HG02678 (cell line): ENCODE measurements at regions not wholly inside any gene's neighbourhood (a gene's known extent, or its start where the extent isn't known, plus 50 kb on each side); places are given as distances from the start of the nearest gene placed in this dataset.
"Not testable (repeated sequence)": the region's sequence is repeated elsewhere in the genome, so short reads cannot be mapped to it uniquely, and the experiment has no call there.

ENCODE experiments used
- ATAC-seq: cut with Tn5 transposase; IDR thresholded peaks from one replicate; pipeline ENCODE4 v1.9.1; 2021; ENCODE audit warnings: mild to moderate bottlenecking, moderate library complexity; ENCODE audit not compliant: unreplicated experiment

DNA sequence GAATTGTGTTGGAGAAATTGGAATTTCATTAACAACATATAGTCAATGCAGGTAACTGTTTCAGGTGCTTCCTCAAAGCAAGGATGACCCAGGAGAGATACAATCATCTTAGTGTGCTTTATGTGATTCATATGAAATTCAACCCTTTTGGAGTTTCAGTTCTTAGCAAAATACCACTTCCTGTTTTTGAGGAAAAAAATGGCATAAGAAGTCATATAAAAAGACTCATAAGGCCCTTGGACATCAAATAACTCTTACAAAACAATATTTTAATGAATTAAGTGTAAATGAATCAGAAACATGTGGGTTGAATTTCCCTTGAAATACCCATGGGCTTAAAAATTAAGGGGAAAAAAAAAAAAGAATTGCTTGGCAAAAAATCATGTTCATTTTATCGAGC is 926.6 kb downstream of the LTN1 start:
- no peak for ATAC-seq

DNA sequence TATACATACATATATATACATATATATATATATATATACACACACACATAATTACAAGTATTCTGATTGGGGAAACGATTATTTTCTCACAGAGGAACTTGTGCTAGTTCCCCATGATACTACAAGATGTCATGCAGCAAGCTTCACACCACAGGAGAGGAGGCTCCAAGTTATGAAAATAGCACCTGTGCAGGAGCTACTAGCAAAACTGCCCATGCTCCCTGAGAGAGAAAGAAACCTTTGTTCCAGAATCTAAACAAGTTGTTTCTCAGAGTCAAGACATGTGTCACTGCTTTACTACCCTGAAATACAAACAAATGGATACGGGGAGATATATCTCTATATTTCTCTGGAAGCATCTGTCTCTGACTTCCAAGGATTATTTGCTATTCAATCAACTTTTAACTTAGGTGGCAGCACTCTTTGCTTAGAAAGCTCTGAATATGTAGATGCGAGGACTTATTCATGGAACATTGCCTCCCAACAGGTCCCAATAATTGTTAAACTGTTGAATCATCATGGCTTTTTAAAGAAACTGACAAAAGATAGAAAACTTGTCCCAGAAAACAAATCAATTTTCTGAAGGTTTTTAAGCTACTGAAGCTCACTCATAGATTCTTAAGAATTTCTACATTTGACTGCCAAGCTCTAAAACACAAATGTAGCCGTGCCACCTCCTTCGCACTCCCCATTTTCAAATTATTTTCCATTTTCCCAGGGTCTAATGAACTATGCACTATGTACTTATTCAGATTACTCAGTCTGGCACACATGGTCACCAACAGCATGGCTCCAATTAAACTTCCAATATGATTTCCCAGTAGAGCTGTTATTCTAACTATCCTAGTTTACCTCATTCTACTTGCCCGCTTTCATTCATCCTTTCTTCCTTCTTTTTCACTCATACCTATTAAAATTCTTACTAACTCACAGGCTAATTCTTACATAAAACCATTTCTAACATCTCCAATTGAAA is 929.1 kb downstream of the LTN1 start:
- ATAC-seq: no peak

DNA sequence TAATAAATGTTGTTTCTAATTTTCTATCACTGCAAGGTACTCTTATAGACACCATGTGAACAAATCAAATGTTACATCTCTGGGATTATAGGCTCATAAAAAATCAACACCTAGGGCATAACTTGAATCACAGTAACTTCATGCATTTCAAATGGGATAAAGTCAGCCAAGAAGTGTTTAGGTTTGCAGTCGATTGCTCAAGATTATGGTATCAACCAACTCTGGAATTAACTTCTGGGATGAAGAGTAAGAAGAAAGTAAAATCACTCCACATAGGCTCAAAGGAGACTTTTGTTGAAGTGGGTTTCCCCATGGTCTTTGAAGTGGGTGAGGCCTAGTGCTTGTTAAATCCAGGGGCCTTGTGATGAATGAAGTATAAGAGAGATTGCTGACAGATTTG is 939.7 kb downstream of the LTN1 start:
- not testable (repeated sequence) for ATAC-seq

DNA sequence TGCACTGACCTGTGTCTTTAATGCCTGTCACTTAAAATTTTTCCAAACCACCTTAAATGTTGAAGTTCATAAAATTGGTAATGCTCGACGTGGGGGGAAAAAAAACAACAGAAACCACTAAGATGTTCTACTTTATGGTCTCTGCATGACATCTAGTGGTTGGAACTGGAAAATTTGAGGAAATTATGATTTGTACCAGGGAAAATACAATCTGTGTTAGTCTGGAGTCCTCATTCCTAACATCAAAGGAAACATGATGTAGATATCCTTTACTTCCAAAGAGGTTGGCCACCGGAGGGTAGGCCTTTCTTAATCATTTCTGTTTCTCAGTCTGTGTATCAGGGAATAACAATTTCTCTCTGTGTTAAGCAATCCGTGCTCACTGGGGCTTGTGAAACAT is 941.0 kb downstream of the LTN1 start:
- not testable (repeated sequence) for ATAC-seq

DNA sequence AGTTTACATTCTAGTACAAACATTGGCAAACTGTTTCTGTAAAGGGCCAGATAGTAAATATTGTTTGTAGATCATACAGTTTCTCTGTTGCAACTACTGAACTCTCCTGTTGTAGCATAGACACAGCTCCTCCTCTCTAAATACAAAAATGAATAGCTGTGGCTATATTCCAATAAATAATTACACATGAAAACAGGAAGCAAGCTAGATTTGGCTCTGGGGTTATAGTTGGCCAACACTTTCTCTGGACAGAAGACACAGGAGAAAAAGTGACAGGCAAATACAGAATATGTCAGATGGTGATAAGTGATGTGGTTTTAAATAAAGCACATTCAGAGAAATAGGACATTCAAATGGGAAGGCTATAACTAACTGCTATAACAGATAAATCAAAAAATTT is 957.0 kb downstream of the LTN1 start:
- not testable (repeated sequence) for ATAC-seq

DNA sequence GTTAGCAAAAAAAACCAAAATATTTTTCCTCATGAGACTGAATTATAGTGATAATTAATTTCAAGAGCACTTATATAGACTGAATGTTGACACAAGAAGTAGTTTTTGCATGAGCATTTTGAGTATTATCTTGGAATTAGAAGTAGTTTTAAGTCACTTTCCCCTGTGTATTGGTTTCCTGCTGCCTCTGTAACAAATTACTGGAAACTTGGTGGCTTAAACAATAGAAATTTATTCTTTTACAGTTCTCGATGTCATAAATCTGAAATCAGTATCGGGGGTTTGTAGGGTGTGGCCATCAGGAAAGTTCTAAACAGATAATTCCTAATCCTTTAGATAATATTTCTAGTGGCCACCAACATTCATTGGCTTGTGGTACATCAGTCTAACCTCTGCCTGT is 957.8 kb downstream of the LTN1 start:
- not testable (repeated sequence) for ATAC-seq

DNA sequence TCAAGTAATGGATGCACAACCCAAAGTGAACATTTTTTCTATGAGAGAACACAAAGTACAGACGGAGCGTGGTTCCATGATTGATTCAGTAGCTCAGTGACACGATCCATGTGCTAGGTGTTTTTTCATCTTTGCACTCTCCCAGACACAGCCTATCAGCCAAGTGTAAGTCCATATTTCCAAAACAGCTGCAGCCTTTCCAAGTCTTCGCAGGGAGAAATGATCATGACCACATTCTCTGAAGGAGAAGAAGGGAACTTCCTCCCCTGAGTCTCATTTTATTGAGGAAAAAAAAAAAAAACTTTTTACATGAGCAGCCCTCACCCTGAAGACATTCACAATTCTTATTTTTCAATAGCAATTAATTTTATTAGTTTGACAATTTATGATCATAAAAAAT is 958.3 kb downstream of the LTN1 start:
- not testable (repeated sequence) for ATAC-seq

DNA sequence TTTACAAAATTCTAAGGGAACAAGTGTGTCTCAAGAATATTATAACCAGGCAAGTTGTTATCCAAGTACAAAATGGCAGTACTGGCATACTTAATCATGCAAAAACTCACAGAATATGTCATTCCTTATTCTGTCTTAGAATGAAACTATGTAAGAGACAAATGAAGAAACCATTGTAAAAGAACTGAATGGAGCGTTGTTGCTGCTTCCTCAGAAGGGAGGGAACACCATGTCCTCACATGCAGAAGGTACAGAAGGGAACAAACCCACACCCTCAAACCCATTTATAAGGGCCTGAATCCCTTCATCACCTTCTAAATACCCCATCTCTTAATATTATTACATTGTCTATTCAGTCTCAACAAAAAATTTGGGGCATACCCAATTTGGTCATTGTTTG is 960.0 kb downstream of the LTN1 start:
- not testable (repeated sequence) for ATAC-seq

DNA sequence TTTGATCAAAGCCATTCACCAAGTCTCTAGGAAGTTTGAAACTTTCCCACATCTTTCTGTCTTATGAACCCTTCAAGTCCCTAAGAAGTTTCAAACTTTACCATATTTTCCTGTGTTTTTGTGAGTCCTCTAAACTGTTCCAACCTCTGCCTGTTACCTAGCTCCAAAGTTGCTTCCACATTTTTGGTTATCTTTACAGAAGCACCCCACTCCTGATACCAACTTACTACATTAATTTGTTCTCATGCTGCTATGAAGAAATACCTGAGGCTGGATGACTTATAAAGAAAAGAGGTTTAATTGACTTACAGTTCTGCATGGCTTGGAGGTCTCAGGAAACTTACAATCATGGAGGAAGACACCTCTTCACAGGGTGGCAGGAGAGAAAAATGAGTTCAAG is 961.6 kb downstream of the LTN1 start:
- ATAC-seq: not testable (repeated sequence)

DNA sequence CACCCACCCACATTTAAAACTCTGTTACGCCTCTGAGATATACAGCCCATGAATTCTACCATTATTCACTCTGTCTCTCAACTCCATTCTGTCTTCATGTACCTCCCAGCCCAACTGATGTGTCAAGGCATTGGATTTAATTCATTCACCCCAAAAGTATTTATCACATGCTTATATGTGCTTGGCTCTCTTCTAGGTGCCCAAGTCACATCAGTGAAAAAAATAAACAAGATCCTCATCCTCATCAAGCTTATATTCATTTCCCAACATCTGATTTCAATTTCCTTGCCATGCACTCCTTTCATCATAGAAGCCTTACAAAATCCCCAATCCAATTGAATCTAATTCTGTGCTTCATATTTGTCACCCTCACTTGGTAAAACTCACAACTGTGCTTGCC is 967.6 kb downstream of the LTN1 start:
- ATAC-seq: no peak

DNA sequence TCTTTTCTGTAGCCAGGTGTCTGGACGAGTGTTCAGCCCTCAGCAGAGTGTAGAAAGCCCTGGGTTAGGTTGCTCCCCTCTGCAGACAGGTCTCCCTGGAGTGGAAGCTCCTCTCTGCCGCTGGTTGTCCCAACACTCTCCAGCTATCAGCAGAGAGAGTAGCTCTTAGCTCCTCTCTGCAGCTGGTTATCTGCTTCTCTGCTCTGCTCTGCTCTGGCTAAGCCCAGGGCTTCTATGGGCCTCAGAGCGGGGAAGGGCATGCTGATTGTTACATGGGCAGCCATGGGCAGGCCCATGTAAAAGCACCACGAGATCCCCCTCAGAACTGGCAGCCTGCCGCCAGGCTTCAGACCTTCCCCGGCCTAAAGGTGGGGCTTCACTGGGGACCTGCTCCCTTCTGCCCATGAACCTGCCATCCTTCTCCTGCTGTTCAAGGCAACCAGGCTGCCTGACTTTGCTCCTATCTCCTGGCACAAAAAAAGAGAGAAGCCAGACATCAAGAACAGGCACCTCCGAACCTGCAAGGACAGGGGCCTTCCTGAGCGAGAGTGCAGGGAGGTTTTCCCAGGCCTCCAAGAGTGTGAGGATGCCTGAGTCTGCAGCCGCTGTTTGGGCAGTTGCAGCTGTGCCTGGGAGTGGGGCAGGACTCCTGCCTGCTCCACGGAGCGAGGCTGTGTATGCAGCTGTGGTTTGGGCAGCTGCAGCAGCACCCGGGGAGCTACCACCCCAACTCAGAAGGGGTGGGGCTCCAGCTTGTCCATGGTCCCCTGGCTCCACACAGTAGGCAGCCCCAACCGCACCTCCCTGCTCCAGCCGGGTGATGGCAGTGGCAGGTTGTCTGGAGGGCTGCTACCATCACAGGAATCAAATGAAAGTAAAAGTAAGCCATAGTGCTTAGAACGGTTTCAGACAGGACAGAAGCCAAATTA is 973.7 kb downstream of the LTN1 start:
- peak; percentile 53 for ATAC-seq

DNA sequence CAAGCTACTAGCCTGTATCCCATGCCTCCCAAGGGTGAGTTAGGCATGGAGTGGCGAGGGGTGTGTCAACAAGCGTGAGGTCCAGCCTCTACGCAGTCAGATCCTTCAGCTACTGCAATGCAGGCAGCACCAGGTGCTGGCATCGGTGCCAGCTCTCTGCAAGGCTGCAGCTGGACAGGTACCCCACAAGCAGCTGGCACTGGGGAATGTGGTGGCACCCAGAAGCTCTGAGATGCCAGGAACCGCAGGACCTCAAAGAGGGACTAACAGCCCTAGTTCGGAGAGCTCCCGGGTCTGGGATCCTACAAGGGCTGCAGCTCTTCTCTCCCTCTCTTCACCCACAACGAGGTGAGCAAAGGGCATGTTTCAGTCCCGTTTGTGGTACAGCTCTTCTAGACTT is 974.5 kb downstream of the LTN1 start:
- ATAC-seq: no peak

DNA sequence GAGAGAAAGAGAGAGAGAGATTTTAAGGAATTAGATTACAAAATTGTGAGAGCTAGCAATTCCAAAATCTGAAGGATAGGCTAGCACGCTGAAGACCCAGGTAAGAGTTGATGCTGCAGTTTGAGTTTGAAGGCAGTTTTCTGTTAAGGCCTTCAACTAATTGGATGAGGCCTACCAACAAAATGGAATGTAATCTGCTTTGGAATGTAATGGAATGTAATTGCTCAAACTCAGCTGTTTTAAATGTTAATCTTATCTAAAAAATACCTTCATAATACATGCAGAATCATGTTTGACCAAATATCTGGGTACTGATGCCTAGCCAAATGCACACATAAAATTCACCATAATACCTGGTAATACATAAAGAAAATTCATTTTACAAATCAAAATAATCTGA is 976.1 kb downstream of the LTN1 start:
- ATAC-seq: no peak

DNA sequence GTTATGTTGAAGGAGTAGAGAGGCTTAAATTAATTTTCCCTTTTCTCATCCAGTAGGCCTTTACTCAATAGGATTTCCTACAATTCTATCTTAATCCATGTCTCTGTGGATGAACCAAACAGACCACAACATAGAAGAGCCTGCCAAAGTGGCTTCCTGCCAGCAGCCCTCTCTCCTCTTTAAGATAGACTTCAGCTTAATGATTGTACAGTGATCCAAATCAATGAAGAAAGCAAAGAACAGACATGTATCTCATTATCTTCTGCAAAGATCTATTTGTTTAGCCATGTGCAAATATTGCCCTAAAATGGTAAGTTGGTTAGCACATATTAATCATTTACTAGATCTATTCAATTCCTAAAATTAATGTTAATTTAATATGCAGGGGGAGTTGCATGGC is 979.6 kb downstream of the LTN1 start:
- ATAC-seq: not testable (repeated sequence)

DNA sequence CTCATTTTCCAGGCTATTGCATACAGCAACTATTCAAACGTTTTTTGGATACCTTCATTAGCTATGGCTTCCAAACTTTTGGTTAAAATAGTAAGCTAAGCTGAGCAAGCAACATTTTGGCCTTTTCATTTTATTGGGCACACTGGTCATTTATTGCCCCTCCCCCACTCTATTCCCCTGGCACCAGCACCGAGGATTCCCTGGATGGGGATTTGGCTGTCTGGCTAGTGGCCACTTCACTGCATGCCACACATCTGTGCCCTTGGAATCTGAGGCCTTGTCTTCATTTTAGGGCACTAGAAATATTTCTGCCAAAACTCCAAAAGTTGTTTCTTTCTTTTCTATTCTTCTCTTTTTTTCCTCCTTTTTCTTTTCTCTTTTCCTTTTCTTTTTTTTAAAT is 980.7 kb downstream of the LTN1 start:
- ATAC-seq: not testable (repeated sequence)

DNA sequence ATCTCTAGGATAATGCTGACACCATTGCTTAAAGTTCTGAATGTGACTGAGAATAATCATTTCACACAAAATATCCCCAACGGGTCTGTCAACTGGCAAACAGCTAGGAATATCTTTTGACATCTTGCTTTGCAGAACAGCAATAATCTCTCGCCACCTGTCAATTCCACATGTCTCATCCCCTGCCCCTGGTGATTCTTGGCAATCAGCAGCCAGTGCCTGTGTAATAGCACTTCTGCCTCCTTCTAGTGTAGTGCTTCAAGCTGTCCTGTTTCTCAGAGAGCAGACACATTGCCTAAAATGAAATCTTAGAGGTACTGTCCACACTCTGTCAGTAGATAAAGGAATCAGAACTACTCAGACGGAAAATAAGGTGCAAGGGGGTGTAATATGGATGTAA is 984.4 kb downstream of the LTN1 start:
- not testable (repeated sequence) for ATAC-seq

DNA sequence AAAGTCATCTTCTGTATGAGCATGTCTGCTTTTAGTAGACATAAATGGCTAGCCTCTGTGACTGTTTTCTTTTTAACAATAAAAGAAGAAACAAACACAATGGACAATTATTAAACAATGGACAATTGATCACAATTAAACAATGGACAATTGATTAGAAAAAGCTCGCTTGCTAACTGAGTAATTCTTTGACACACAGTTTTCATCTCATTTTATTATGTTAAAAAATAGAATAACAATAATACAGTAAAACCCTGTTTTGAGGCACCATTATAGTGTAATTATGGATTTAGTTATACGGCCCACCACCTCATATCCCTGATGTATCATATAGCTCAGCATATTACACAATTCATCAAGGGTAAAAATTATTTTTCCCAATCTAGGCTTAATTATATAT is 989.0 kb downstream of the LTN1 start:
- ATAC-seq: not testable (repeated sequence)

DNA sequence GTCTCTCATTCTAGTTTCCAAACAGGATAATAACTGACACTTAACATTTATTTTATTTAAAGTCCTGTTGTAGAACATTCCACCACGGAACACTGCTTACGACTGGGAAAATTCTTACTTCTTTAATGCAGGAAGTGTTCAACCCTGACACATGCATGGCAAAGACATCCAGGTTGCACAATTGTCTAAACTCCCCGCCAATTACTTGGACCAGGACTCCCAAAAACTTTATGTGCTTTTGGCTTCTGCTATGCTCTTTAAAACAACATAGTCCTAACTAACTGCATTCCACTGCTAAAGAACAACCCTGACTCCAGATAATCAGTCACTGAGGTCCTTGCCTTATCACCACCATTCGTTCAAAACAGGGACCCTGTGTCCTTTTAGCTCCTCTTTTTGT is 995.8 kb downstream of the LTN1 start:
- ATAC-seq: not testable (repeated sequence)

DNA sequence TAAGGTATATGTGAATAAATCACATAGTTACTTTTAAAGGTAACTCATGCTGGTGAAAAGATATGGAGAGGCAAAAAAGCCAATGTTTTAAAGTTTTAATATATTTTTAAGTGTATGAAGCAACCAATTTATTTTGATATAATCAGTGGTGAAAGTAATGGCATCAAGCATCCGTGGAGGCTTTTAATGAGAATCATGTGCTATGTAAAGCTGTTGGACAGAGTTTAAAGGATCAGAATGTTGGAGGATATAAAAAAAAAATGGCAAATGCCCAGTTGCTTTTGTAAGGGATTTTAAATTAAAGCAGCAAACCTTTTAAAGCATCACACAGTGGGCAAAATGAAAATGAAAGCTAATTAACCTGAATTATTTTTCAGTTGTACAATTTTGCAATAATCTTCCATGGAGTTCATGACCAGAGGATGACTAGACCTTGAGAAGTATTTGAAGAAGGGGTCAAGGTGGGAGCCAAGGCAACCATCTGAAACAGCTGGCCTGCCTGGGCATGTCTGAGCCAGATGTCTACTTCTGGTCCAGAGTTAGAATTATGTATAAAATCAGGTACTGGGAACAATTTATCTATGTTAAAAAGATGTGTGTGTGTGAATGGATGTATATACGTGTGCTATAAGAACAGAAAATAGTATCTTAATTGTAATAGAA is 1007.9 kb downstream of the LTN1 start:
- ATAC-seq: not testable (repeated sequence)

DNA sequence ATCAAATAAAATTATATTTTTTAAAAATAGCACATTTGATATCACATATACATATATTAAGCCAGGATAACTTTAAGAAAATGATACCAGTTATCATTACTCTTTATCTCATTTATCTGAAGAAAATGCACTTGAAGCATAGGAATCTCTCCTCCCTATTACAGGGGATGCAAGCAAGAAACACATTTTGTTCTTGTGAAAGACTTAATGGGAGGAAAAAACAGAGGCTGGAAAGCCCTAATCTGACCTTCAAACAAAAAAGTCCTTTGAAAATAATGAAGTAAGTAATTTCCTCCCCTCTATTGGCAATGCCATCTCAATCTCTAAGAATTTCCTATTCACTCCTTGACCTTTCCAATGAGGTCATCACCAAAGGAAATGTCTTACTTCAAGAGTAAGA is 1012.6 kb upstream of the ADAMTS5 start:
- not testable (repeated sequence) for ATAC-seq

DNA sequence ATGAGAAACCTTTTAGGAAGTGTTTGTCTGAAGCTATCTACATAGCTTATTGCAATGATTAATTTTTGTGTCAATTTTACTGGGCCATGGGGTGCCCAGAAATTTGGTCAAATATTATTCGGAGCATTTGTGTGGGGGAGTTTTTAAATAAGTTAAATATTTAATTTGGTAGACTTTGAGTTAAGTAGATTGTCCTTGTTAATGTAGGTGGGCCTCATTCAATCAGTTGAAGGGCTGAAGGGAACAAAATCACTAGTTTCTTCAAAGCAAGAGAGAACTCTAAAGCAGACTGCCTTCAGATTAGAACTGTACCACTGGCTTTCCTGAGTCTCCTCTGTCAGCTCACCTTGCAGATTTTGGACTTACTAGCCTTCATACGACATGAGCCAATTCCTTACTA is 1008.6 kb upstream of the ADAMTS5 start:
- no peak for ATAC-seq
